OCI-LY3 (cell line): ENCODE measurements at regions not wholly inside any gene's neighbourhood (a gene's known extent, or its start where the extent isn't known, plus 50 kb on each side); places are given as distances from the start of the nearest gene placed in this dataset.

Experiments
- H2AFZ ChIP-seq: fragments of 200-600, 300-600 bp; shearing (Covaris generic); 2 replicates; pipeline ENCODE4 v1.6.0; 2014; ENCODE audit warnings: antibody characterized with exemption, low read depth, low read length
- H3K27ac ChIP-seq: fragments of 200-600, 300-600 bp; sonication (generic); 2 replicates; pipeline ENCODE4 v1.5.1; 2014; ENCODE audit warnings: mild to moderate bottlenecking, low read length, moderate library complexity, mixed read lengths
- H3K27me3 ChIP-seq: fragments of 200-600, 300-600 bp; sonication (generic); 2 replicates; pipeline ENCODE4 v1.6.1; 2014; ENCODE audit warnings: low read depth, low read length, mixed read lengths
- H3K36me3 ChIP-seq: fragments of 200-600, 300-600 bp; sonication (generic); replicated peaks from 2 replicates; pipeline ENCODE3; 2014; ENCODE audit warnings: low read depth, low read length, mixed read lengths
- H3K4me1 ChIP-seq: fragments of 300-600, 200-600 bp; sonication (generic); 2 replicates; pipeline ENCODE4 v1.6.1; 2014; ENCODE audit warnings: low read length, mixed read lengths
- H3K4me2 ChIP-seq: fragments of 200-600, 300-600 bp; sonication (generic); 2 replicates; pipeline ENCODE4 v1.6.1; 2014; ENCODE audit warnings: low read length, mixed read lengths
- H3K4me3 ChIP-seq: fragments of 300-600, 200-600 bp; sonication (generic); 2 replicates; pipeline ENCODE4 v1.5.1; 2014; ENCODE audit warnings: antibody characterized with exemption, mild to moderate bottlenecking, low read length, moderate library complexity
- H3K79me2 ChIP-seq: fragments of 300-600, 200-600 bp; shearing (Covaris generic); 2 replicates; pipeline ENCODE4 v1.6.1; 2014; ENCODE audit warnings: mild to moderate bottlenecking, low read length, mixed read lengths
- H3K9ac ChIP-seq: fragments of 300-600, 200-600 bp; shearing (Covaris generic); 2 replicates; pipeline ENCODE4 v1.6.0; 2014; ENCODE audit warnings: mild to moderate bottlenecking, low read length, moderate library complexity
- H3K9me3 ChIP-seq: fragments of 200-600, 300-600 bp; shearing (Covaris generic); 2 replicates; pipeline ENCODE4 v1.6.1; 2014; ENCODE audit warnings: low read length, mixed read lengths; ENCODE audit not compliant: insufficient read depth
- H4K20me1 ChIP-seq: fragments of 200-600, 300-600 bp; sonication (generic); 2 replicates; pipeline ENCODE4 v1.6.1; 2016; ENCODE audit warnings: low read length, mixed read lengths; ENCODE audit not compliant: insufficient read depth
- EZH2phosphoT487 ChIP-seq: fragments of 200-600 bp; shearing (Covaris generic); IDR thresholded peaks from 2 replicates; pipeline ENCODE4 v1.6.1; 2018; ENCODE audit warnings: antibody characterized with exemption, mixed run types, low read depth
- TF ChIP-seq, protein P1 (sequence below): fragments of 200-600, 300-600 bp; sonication (generic); IDR thresholded peaks from 2 replicates; pipeline ENCODE4 v1.5.1; 2014; ENCODE audit warnings: antibody characterized with exemption, low read length, low read depth

DNA sequence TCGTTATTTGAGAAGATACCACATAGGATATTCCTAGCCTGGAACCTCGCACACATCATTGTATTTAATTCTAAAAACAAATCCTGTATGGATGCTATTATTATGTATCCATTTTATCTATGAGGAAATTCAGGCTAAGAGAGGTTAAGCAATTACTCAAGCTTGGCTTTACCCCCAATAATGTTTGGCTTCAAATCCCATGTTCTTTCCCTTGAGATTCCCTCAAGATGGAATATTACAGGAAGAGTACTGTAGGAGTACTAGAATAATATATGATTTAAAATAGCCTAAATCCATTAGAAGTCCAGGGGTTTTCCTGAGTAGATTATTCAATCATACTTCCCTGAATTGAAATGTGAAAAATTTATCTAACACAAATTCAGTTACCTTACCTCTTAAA, 630.2 kb downstream of the ZNF385D start:
- Histone ChIP-seq H3K4me2 (no peak overlapping the region), H3K27me3 (no peaks in the 10 kb centered on the region), H3K36me3 (no peaks in the 10 kb centered on the region), H3K4me3 (no peak overlapping the region), H3K4me1 (no peaks in the 10 kb centered on the region), H3K79me2 (no peaks in the 10 kb centered on the region), H2AFZ (no peak overlapping the region), H3K9me3 (no peaks in the 10 kb centered on the region), H3K9ac (no peak overlapping the region), H3K27ac (no peak overlapping the region), H4K20me1 (no peaks in the 10 kb centered on the region)
- TF ChIP-seq EZH2phosphoT487: no peak
- TF ChIP-seq, protein P1, sequence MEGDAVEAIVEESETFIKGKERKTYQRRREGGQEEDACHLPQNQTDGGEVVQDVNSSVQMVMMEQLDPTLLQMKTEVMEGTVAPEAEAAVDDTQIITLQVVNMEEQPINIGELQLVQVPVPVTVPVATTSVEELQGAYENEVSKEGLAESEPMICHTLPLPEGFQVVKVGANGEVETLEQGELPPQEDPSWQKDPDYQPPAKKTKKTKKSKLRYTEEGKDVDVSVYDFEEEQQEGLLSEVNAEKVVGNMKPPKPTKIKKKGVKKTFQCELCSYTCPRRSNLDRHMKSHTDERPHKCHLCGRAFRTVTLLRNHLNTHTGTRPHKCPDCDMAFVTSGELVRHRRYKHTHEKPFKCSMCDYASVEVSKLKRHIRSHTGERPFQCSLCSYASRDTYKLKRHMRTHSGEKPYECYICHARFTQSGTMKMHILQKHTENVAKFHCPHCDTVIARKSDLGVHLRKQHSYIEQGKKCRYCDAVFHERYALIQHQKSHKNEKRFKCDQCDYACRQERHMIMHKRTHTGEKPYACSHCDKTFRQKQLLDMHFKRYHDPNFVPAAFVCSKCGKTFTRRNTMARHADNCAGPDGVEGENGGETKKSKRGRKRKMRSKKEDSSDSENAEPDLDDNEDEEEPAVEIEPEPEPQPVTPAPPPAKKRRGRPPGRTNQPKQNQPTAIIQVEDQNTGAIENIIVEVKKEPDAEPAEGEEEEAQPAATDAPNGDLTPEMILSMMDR: no peak

DNA sequence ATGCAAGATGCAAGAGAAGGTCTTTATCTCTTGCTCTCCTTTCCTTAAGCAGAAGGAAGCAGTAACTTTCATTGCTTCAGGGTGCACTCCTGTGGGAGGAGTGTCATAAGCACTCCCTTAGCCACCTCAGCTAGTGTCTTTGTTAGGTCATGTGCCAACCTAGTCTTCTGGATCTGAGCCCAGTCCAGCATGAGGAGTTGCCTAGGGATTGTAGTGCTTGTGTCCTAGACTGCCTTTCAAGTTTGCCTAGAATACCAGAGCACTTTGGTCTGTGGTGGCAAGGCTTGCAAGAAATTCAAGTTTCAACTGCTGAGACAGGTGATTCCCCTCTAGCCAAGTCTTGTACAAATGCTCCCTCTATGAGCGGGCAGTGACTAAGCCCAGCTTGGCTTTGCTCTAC, 633.6 kb downstream of the ZNF385D start:
- Histone ChIP-seq H3K4me1 (no peaks in the 10 kb centered on the region), H3K9me3 (0 out of 2 replicates have a peak, but pooled peaks cover 2% of the 10 kb centered on the region), H3K27me3 (no peaks in the 10 kb centered on the region), H2AFZ (no peak overlapping the region), H3K27ac (no peak overlapping the region), H3K9ac (no peak overlapping the region), H3K4me2 (no peak overlapping the region), H3K4me3 (no peak overlapping the region), H3K36me3 (no peaks in the 10 kb centered on the region), H4K20me1 (no peaks in the 10 kb centered on the region), H3K79me2 (no peaks in the 10 kb centered on the region)
- no peak for TF ChIP-seq EZH2phosphoT487
- TF ChIP-seq, protein P1: no peak

DNA sequence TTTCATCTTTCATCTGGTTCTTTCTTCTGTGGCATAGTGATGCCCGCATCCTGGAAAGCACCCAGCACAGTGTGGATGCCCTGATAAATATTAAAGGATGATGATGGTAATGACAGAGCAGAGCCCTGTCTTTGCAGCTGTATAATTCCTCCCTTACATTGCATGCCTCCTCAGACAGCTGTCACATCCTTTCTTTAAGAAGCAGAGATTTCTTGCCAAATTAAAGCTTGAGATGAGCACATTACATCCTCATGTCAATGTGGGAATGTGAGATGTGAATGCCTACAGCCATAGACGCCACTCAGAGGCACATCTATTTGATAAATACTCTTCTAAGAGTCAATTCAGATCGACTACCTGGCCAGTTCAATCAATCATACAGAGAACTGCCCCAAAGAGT, 642.0 kb downstream of the ZNF385D start:
- H3K9me3 ChIP-seq: no peaks in the 10 kb centered on the region
- no peak overlapping the region for H3K9ac ChIP-seq
- no peak overlapping the region for H3K4me2 ChIP-seq
- no peak overlapping the region for H3K27ac ChIP-seq
- no peaks in the 10 kb centered on the region for H3K36me3 ChIP-seq
- no peaks in the 10 kb centered on the region for H3K79me2 ChIP-seq
- no peak overlapping the region for H3K4me3 ChIP-seq
- no peaks in the 10 kb centered on the region for H3K27me3 ChIP-seq
- TF ChIP-seq, protein P1: no peak
- TF ChIP-seq EZH2phosphoT487: no peak
- no peaks in the 10 kb centered on the region for H3K4me1 ChIP-seq
- no peak overlapping the region for H2AFZ ChIP-seq
- H4K20me1 ChIP-seq: no peaks in the 10 kb centered on the region

DNA sequence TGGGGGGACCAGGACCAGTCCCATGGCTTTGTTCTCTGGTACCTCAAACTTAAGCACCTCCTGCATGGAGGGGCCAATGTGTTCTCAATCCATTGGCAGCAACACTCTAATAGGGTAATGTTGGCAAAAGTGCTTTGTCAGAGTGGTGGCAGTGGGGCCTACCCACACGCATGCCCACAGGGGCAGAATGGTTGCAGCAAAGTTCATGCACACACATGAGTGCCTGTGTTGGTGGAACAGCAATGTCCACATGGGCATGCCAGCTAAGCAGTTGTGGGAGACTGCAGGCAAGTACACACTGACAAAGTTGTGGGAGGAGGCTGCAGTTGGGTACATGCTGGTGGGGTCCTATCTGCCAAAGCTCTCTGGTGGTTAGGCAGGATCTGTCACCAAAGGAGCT, 645.2 kb downstream of the ZNF385D start:
- Histone ChIP-seq H3K4me1 (no peaks in the 10 kb centered on the region), H3K79me2 (no peaks in the 10 kb centered on the region), H3K27me3 (no peaks in the 10 kb centered on the region), H3K9ac (no peak overlapping the region), H3K27ac (no peak overlapping the region), H3K4me3 (no peak overlapping the region), H3K9me3 (no peaks in the 10 kb centered on the region), H4K20me1 (no peaks in the 10 kb centered on the region), H3K4me2 (no peak overlapping the region), H2AFZ (no peak overlapping the region), H3K36me3 (no peaks in the 10 kb centered on the region)
- TF ChIP-seq, protein P1: no peak
- TF ChIP-seq EZH2phosphoT487: no peak
